NCI-H128 (cell line): ENCODE measurements at regions not wholly inside any gene's neighbourhood (a gene's known extent, or its start where the extent isn't known, plus 50 kb on each side); places are given as distances from the start of the nearest gene placed in this dataset.
"Not testable (repeated sequence)": the region's sequence is repeated elsewhere in the genome, so short reads cannot be mapped to it uniquely, and the experiment has no call there.

Experiments used
- DNase-seq: peaks from one replicate; lab custom pipeline; 2025; ENCODE audit not compliant: unreplicated experiment; lab: John Stamatoyannopoulos, UW

- no peak for DNase-seq
Observed at GRCh38 chr2:34784701-34785100, 1185.6 kb upstream of the FAM98A start.

- DNase-seq: not testable (repeated sequence)
Observed at GRCh38 chr2:34750742-34751141, 1151.6 kb upstream of the FAM98A start.

GRCh38 chr2:34747643-34748042 lies 1148.5 kb upstream of the FAM98A start:
- no peak for DNase-seq

- no peak for DNase-seq
Observed at GRCh38 chr2:34738691-34739090, 1139.6 kb upstream of the FAM98A start.

- no peak for DNase-seq
Observed at GRCh38 chr2:34737146-34737545, 1138.0 kb upstream of the FAM98A start.

GRCh38 chr2:34736482-34736881 lies 1137.4 kb upstream of the FAM98A start:
- DNase-seq: no peak

GRCh38 chr2:34734662-34735061 lies 1135.6 kb upstream of the FAM98A start:
- DNase-seq: no peak

- no peak for DNase-seq
Observed at GRCh38 chr2:34734042-34734441, 1134.9 kb upstream of the FAM98A start.

GRCh38 chr2:34731292-34731691 lies 1132.2 kb upstream of the FAM98A start:
- no peak for DNase-seq

- no peak for DNase-seq
Observed at GRCh38 chr2:34729845-34730244, 1130.7 kb upstream of the FAM98A start.

GRCh38 chr2:34724107-34724506 lies 1125.0 kb upstream of the FAM98A start:
- no peak for DNase-seq

- DNase-seq: no peak
Observed at GRCh38 chr2:34723683-34724082, 1124.6 kb upstream of the FAM98A start.

- no peak for DNase-seq
Observed at GRCh38 chr2:34719206-34719605, 1120.1 kb upstream of the FAM98A start.

- no peak for DNase-seq
Observed at GRCh38 chr2:34705551-34706247, 1106.6 kb upstream of the FAM98A start.

- no peak for DNase-seq
Observed at GRCh38 chr2:34703292-34703691, 1104.2 kb upstream of the FAM98A start.

GRCh38 chr2:34702391-34702790 lies 1103.3 kb upstream of the FAM98A start:
- DNase-seq: not testable (repeated sequence)

- not testable (repeated sequence) for DNase-seq
Observed at GRCh38 chr2:34677591-34677990, 1078.5 kb upstream of the FAM98A start.

GRCh38 chr2:34677119-34677531 lies 1078.0 kb upstream of the FAM98A start:
- not testable (repeated sequence) for DNase-seq

- DNase-seq: no peak
Observed at GRCh38 chr2:34670482-34670881, 1071.4 kb upstream of the FAM98A start.

GRCh38 chr2:34666821-34667220 lies 1067.7 kb upstream of the FAM98A start:
- DNase-seq: no peak

- DNase-seq: no peak
Observed at GRCh38 chr2:34664266-34664665, 1065.2 kb upstream of the FAM98A start.

GRCh38 chr2:34663314-34663713 lies 1064.2 kb upstream of the FAM98A start:
- DNase-seq: no peak

GRCh38 chr2:34660741-34661140 lies 1061.6 kb upstream of the FAM98A start:
- no peak for DNase-seq
